ENCODE measurements at regions not wholly inside any gene's neighbourhood (a gene's known extent, or its start where the extent isn't known, plus 50 kb on each side); places are given as distances from the start of the nearest gene placed in this dataset.
"Not testable (repeated sequence)": the region's sequence is repeated elsewhere in the genome, so short reads cannot be mapped to it uniquely, and the experiment has no call there.

- no peak for DNase-seq
Observed at GRCh38 chr3:159401069-159401468, 587.6 kb upstream of the IL12A start.

GRCh38 chr3:159409711-159410110 lies 578.9 kb upstream of the IL12A start:
- not testable (repeated sequence) for DNase-seq

- no peak for DNase-seq
Observed at GRCh38 chr3:159413319-159413718, 575.3 kb upstream of the IL12A start.

- no peak for DNase-seq
Observed at GRCh38 chr3:159416856-159417255, 571.8 kb upstream of the IL12A start.

- peak; percentile 35 for DNase-seq
Observed at GRCh38 chr3:159417761-159418160, 570.9 kb upstream of the IL12A start.

- DNase-seq, result peak; percentile 79
Observed at GRCh38 chr3:159418571-159419526, 569.8 kb upstream of the IL12A start.

- no peak for DNase-seq
Observed at GRCh38 chr3:159429702-159430101, 558.9 kb upstream of the IL12A start.

- peak; percentile 42 for DNase-seq
Observed at GRCh38 chr3:159432682-159433340, 555.8 kb upstream of the IL12A start.

GRCh38 chr3:159439346-159439745 lies 549.3 kb upstream of the IL12A start:
- no peak for DNase-seq

- DNase-seq, result no peak
Observed at GRCh38 chr3:159441279-159441678, 547.4 kb upstream of the IL12A start.

GRCh38 chr3:159443266-159443665 lies 545.4 kb upstream of the IL12A start:
- no peak for DNase-seq

GRCh38 chr3:159447841-159448240 lies 540.8 kb upstream of the IL12A start:
- no peak for DNase-seq

GRCh38 chr3:159448902-159449301 lies 539.7 kb upstream of the IL12A start:
- DNase-seq, result no peak

- no peak for DNase-seq
Observed at GRCh38 chr3:159451067-159451466, 537.6 kb upstream of the IL12A start.

GRCh38 chr3:159451482-159451881 lies 537.2 kb upstream of the IL12A start:
- DNase-seq, result no peak

- DNase-seq, result no peak
Observed at GRCh38 chr3:159453036-159453435, 535.6 kb upstream of the IL12A start.

GRCh38 chr3:159453945-159454344 lies 534.7 kb upstream of the IL12A start:
- DNase-seq, result no peak

GRCh38 chr3:159455741-159456181 lies 532.9 kb upstream of the IL12A start:
- DNase-seq, result no peak

- DNase-seq, result peak; percentile 90
Observed at GRCh38 chr3:159458010-159458409, 530.6 kb upstream of the IL12A start.

- no peak for DNase-seq
Observed at GRCh38 chr3:159458982-159459381, 529.7 kb upstream of the IL12A start.

GRCh38 chr3:159472611-159473010 lies 516.0 kb upstream of the IL12A start:
- DNase-seq, result peak; percentile 36

- no peak for DNase-seq
Observed at GRCh38 chr3:159473206-159473605, 515.4 kb upstream of the IL12A start.

GRCh38 chr3:159480046-159480445 lies 508.6 kb upstream of the IL12A start:
- DNase-seq, result no peak
